ENCODE measurements at regions not wholly inside any gene's neighbourhood (a gene's known extent, or its start where the extent isn't known, plus 50 kb on each side); places are given as distances from the start of the nearest gene placed in this dataset.

GRCh38 chr18:73313476-73313875, 445.7 kb upstream of the NETO1 start:
- no peak for TF ChIP-seq CTCF (conservative IDR thresholded peaks at IDR 0.05; ENCODE audit: low read depth in 2 of 2)
- TF ChIP-seq POLR2AphosphoS5 (IDR thresholded peaks at IDR 0.05; ENCODE audit: low read depth) = no peak
- no peak for TF ChIP-seq EZH2 (IDR thresholded peaks at IDR 0.05; ENCODE audit: low read depth, unreplicated experiment)
- no peak for TF ChIP-seq ZNF331 (CRISPR knock-in tag; IDR thresholded peaks at IDR 0.05; ENCODE audit: low read depth)
- no peak for TF ChIP-seq REST (IDR thresholded peaks at IDR 0.05; ENCODE audit: unreplicated experiment)
- TF ChIP-seq NANOG (IDR thresholded peaks at IDR 0.05; ENCODE audit: borderline replicate concordance) = no peak

Data from GM23338 (cell line).